Peyer's patch (tissue), 4 donors: ENCODE measurements at regions not wholly inside any gene's neighbourhood (a gene's known extent, or its start where the extent isn't known, plus 50 kb on each side); places are given as distances from the start of the nearest gene placed in this dataset.

ENCODE experiments used
- CTCF ChIP-seq, 6 experiments: fragments of 450-650 bp in 4 of 6; fragments of 200-600 bp in 2 of 6; sonication (generic) in 1 of 6; IDR thresholded peaks; one replicate each; pipeline ENCODE4 v1.5.1; 2017 to 2019; ENCODE audit warnings: antibody characterized with exemption in 6 of 6, mild to moderate bottlenecking in 3 of 6, moderate library complexity in 1 of 6
- POLR2A ChIP-seq, 2 donors: fragments of 450-650 bp; IDR thresholded peaks; one replicate each; pipeline ENCODE4 v1.5.1; 2017; ENCODE audit warnings: antibody characterized with exemption in 2 of 2, mild to moderate bottlenecking in 2 of 2, moderate library complexity in 2 of 2

GRCh38 chr6:106003268-106003987, 82.7 kb upstream of the PRDM1 start:
- TF ChIP-seq CTCF (IDR thresholded peaks at IDR 0.05): no peak
- TF ChIP-seq POLR2A (IDR thresholded peaks at IDR 0.05): no peak
